HG03520 (cell line): ENCODE measurements at regions not wholly inside any gene's neighbourhood (a gene's known extent, or its start where the extent isn't known, plus 50 kb on each side); places are given as distances from the start of the nearest gene placed in this dataset.

Experiments used
- ATAC-seq: cut with Tn5 transposase; IDR thresholded peaks from one replicate; pipeline ENCODE4 v1.9.1; 2021; ENCODE audit warnings: mild to moderate bottlenecking, moderate library complexity; ENCODE audit not compliant: unreplicated experiment

DNA sequence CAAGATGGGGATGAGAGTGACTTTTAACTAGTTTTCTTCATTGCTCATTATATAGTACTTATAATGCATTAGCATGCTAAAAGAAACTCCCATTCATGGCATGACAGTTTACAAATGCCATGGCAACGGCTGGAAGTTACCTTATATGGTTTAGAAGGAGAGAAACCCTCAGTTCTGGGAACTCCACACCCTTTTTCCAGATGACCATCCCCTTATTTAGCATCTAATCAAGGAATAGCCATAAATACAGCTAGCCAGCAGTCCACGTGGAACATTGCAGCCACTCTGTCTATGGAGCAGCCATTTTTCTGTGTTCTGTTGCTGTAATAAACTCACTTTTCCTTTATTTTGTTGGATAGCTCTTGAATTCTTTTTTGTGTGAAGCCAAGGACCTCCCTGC is 1137.8 kb downstream of the CDH18 start:
- no peak for ATAC-seq

DNA sequence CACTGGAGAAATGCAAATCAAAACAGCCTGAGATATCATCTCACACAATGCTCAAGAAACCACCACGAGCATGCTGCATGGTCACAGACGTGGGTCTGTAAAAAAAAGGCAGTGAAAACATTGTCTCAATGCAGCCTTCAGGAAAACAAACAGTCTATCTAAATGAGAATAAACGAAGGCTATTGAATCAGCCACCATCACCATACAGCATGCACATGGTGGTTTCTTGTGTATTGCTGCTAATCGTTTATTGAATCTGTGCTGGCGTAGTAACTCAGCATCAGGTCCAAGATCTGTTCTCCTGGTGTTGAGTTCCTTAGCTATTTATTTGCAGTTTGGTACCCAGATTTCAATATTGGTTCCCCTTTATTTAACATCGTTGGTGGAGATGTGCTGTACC is 1115.0 kb downstream of the CDH18 start:
- ATAC-seq: no peak

GRCh38 chr5:18876565-18876964 is 1111.4 kb downstream of the CDH18 start:
- no peak for ATAC-seq

DNA sequence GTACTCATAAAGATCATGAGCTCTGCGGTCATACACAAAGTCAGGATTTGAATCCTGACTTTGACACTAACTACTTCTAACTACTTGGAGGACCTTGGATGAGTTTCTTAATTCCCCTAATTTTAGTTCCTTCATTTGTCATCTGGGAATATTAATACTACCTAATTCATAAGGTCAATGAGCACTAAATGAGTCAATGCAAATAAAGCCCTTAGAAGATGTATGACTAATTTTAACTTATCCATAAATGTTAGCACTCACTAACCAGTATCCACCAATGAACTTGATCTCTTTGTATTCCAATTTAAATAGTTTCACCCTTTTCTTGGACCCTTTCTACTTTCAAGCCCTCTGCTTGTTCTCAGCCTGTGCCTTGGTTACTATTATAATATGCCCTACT is 1106.4 kb downstream of the CDH18 start:
- no peak for ATAC-seq

DNA sequence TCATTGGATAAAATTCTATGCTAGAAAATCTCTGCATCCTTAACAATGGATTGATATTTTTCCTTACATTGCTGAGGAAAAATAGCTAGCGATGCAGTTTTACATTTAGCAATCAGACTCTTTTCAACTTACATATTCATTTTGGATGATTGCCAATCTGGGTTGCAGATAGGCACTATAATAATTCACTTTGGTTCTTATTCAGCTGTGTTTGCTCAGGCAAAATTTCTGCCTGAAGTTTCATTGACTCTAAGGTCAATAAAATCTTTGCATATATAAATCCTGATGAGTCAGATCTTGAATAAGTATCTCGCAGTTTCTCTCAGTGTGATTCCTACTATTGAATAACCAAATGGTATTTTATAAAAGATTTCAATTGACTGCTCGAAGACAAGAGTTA is 1105.8 kb downstream of the CDH18 start:
- no peak for ATAC-seq

GRCh38 chr5:18888821-18889220 is 1099.2 kb downstream of the CDH18 start:
- no peak for ATAC-seq

- ATAC-seq: no peak
These were observed 1087.4 kb downstream of the CDH18 start for GRCh38 chr5:18900644-18901043.

GRCh38 chr5:18920966-18921365 is 1067.0 kb downstream of the CDH18 start:
- no peak for ATAC-seq

DNA sequence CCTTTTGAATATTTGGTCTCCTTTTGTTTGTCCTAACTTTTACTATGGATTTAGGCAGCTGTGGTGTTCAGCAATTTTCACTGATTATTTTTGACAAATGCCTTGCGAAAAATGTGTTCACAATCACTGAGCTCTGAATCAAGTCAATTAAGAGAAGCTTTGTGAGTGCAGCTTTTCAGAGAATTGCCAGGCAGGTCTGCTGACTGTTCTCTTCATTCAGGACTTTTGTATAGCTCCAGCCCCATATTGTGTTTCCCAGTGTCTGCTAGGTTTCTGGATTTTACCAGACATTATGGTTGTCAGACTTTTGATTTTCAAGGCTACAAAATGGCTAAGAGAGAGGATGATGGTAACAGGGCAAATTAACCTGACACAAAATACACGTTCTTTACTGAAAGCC is 1055.9 kb downstream of the CDH18 start:
- ATAC-seq: no peak

DNA sequence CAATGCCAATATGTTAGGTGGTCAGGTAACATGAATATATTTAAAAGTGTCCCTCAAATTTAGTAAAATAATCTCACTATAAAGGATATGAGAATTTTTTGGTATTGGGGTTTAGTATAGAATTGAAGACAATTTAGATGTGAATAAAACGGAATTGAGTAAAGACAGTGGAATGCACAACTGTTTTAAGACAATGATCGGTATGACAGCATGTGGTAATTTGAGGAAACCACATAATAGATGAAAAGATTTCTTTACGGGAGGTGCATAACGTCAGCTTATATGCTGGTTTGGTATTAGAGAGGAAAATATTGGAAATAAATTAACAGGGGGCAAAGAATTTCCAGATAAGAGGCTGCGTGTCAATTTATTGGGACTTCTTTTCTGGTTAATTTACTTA is 1043.2 kb downstream of the CDH18 start:
- ATAC-seq: no peak

DNA sequence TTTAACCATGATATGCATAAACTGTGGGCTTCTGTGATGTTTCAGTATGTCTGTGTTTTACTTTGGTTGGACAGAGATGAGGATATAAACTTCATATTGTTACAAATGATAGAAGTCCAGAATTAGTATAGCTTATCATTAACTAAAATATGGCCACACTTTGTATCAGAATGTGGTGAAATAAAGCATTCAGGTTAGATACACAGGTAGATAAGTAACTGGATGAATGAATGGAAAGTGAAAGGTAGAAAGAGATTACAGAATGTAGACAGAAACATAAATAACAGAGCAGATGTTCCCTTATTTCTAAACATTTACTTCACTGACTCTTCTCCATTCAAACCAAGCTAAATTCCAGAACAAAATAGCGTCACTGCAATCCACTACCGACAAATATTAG is 1033.8 kb downstream of the CDH18 start:
- no peak for ATAC-seq

DNA sequence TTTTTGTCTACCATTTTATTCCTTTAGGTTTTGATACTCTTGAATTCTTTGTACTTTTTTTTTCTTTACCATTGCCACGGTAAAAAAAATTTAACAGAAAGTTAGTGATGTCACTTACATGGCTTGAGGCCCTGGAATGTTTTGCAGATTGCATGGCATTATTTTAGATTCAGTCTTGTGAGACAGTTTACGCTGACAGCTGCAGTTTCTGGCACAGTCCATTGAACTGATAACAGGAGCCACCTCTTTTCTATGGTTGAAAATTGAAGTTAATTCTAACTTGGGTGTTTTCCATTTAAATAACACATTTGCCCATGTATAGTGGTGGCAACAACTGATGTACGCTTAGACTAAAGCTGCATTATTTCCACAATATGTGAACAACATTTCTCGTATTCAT is 1028.5 kb downstream of the CDH18 start:
- ATAC-seq: no peak

DNA sequence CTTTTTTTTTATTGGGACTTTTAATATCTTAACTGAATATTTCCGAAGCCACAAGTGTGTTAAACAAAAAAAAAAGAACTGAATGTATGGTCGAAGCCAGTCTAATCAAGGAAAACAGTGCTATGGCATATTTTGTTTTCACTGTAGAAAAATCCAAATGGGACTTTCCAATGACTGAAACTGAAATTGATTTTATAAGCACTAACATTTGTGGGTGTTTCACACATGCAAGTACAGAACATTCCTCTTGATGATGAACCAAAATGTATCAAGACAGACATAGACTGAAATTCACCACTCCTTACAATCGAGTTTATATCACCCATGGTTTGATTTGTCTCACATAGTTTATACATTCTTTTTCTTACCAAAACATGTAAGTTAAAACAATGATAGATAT is 1026.8 kb downstream of the CDH18 start:
- no peak for ATAC-seq

DNA sequence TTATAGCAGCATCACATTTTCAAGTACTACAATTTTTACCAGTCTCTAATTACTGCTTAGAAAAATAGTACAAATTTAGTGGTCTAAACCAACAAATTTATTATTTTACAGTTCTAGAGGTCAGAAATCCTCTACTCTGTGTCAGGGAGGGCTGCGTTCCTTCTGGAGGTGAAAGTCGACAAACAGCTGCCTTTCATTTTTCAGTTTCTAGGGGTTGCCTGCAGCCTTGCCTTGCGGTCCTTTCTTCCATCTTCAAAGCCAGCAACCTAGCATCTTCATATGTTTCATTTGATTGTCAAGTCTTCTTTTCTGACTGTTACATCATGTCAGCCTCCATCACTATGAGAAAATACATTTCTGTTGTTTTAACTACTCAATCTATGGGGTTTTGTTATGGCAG is 1022.1 kb downstream of the CDH18 start:
- no peak for ATAC-seq

DNA sequence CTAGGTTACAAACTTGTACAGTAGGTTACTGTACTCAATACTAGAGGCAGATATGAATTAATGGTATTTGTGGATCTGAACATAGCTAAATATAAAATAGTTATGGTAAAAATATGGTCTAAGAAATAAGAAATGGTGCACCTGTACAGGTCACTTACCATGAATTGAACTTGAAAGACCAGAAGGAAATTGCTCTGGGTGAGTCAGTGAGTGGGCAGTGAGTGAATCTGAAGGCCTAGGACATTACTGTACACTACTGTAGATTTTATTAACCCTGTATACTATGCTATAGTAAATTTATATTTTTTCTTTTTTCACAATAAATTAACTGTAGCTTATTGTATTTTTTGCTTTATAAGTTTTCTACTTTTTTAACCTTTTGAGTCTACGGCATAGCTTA is 1020.4 kb downstream of the CDH18 start:
- no peak for ATAC-seq

DNA sequence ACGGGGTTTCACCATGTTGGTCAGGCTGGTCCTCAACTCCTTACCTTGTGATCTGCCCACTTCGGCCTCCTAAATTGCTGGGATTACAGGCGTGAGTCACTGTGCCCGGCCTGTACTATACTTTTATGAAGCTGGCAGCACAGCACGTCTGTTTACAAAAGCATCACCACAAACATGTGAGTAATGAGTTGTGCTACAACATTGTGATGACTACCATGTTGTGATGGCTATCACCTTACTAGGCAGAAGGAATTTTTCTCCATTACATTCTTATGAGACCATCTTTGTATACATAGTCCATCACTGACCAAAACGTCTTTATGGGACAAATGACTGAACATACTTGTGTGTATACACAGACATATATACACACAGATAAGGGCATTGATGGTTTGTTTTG is 1019.0 kb downstream of the CDH18 start:
- ATAC-seq: no peak

DNA sequence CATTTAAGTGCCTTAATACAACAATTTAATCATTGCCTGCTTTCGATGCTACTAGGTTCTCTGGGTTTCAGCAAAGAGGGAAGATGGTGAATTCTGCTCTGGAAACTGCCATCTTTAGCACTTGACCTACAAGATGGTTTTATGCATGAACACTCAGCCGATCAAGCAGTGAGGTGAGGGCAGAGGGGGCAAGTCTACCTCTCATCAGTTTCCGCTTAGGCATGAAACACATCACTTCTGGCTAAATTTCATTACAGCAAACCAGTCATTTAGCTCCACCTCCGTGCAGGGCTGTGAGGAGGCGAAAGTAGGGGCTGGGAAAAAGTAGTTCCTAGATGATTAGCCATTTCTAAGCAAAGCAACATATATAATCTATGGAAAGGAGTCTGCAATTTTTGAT is 1018.0 kb downstream of the CDH18 start:
- no peak for ATAC-seq

DNA sequence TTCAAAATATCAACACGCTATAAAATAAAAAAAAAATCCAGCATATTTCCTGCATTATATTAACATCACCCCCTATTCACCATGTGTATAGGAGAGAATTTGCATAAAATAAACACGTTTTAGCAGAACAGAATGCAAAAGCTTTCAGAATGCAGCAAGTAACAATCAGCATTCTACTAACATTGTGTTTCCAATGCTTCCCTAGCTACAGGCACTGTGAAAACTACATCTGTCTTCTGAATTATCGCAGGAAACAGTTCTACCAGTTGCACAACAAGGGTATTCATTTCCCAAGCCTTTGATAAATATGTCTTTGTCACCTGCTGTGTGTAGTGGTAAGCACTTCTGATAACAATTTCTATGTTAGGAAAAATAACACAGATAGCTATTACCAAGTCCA is 1015.8 kb downstream of the CDH18 start:
- no peak for ATAC-seq

- no peak for ATAC-seq
These were observed 1012.4 kb downstream of the CDH18 start for GRCh38 chr5:18975624-18976023.

- ATAC-seq: no peak
These were observed 1010.1 kb downstream of the CDH18 start for GRCh38 chr5:18977880-18978279.

GRCh38 chr5:18984559-18985080 is 1003.4 kb downstream of the CDH18 start:
- no peak for ATAC-seq

GRCh38 chr5:18985171-18985758 is 1002.7 kb downstream of the CDH18 start:
- ATAC-seq: no peak

DNA sequence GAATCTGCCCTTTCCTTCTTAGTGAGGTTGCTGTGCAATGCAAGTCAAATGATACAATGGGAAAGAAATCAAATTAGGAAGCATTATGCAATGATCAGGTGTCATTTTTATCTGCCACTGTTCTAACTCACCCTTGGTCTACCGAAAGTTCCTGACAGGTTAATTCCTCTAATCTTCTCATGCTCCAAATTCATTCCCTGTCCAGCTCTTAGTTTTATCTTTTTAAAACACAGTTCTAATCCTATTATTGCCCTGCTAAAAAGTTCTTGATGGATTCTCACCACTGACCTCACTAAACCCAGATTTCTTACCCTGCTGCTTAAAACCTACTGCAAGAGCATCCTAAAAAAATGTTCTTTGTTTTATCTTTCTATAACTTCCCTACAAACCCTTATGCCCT is 1000.9 kb downstream of the CDH18 start:
- ATAC-seq: no peak
